NCI-H446 (cell line): ENCODE measurements at regions not wholly inside any gene's neighbourhood (a gene's known extent, or its start where the extent isn't known, plus 50 kb on each side); places are given as distances from the start of the nearest gene placed in this dataset.
"Not testable (repeated sequence)": the region's sequence is repeated elsewhere in the genome, so short reads cannot be mapped to it uniquely, and the experiment has no call there.

Experiments
- DNase-seq, 2 experiments: peaks; one replicate each; lab custom pipeline; 2025; lab: John Stamatoyannopoulos, UW

- peak; percentile 28 to 66 for DNase-seq
These were observed 905.4 kb downstream of the SLC16A7 start for GRCh38 chr12:60501124-60501729.

DNA sequence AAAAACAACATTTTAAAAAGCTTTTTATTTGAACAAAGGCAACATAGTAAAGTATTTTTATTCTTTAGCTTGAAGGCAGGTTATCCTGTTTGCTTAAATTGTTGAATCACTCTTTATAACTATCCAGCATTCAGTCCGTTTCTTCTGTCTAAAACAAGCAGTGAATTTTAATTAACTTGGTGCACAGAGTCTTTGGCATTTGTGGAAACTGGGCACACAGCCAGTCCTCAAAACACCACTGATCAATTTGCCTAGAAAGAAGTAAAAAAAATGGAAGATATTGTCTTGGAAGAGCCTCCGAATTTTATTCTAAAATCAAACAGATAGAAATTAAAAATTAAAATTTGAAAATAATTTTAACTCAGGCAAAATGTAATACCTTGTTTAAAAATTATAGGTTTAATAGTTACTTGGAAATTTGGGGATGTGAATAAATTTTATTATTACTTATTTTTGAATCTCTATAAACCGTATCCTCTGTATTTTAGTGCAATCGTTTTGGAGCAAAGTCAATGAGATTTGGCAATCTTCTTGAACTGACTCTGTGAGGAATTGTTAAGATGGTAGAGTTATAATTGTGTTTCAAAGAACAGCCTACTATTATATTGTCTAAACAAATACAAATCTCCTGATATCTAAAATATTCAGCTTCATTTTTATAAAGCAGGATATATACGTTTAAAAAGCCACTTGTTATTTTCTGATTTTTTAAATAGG is 927.0 kb downstream of the SLC16A7 start:
- DNase-seq: peak; percentile 38 to 47

DNA sequence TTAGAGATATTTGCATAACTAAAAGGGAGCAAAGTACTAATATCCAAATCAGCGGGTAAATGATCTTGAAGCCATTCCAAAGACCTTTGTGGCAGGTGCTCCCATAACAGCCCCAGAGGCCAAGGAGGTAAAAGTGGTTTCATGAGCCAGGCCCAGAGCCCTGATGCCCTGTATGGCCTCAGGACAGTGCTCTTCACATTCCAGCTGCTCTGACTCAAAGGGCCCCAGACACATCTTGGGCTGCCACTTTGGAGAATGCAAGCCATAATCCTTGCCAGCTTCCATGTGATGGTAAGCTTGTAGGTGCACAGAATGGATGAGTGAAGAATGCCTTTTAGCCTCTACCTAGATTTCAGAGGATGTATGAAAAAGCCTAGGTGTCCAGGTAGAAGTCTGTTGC is 933.4 kb downstream of the SLC16A7 start:
- no peak for DNase-seq

- no peak for DNase-seq
These were observed 933.9 kb downstream of the SLC16A7 start for GRCh38 chr12:60529723-60530122.

GRCh38 chr12:60535363-60535762 is 939.5 kb downstream of the SLC16A7 start:
- DNase-seq: no peak

- DNase-seq: no peak
These were observed 943.8 kb downstream of the SLC16A7 start for GRCh38 chr12:60539592-60539991.

DNA sequence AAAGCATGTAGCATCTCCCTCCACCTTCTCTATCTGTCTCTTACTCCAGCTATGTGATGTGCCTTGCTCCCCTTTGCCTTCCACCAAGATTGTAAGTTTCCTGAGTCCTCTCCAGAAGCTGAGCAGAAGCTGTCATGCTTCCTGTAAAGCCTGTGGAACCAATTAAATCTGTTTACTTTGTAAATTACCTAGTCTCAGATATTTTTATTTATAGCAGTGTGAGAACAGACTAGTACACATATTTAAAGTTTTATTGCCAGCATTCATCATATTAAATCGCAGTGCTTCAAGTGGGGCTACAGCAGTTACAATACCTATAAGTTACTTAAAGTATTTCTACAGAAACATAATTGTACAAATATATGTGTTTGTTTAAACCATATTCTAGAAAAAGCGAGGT is 973.1 kb downstream of the SLC16A7 start:
- no peak for DNase-seq

DNA sequence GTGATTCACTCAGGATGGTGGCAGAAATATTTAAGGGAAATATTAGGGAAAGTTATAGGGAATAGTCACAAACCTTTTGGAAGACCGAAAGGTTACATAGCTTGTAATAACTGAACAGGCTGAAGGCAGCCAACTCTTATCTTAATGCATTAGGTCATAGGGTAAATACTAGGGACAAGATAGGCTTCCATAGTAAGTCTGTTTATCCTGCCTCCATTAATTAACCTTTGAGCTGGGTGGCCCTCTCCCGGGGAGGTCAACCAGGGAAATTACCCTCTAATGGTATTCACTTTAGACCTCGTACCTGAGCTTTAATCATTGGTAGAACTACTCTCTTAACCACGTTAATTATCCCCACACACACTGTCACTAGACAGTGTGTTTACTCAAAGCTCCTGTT is 981.8 kb downstream of the SLC16A7 start:
- no peak for DNase-seq

GRCh38 chr12:60587664-60588063 is 991.8 kb downstream of the SLC16A7 start:
- not testable (repeated sequence) for DNase-seq

DNA sequence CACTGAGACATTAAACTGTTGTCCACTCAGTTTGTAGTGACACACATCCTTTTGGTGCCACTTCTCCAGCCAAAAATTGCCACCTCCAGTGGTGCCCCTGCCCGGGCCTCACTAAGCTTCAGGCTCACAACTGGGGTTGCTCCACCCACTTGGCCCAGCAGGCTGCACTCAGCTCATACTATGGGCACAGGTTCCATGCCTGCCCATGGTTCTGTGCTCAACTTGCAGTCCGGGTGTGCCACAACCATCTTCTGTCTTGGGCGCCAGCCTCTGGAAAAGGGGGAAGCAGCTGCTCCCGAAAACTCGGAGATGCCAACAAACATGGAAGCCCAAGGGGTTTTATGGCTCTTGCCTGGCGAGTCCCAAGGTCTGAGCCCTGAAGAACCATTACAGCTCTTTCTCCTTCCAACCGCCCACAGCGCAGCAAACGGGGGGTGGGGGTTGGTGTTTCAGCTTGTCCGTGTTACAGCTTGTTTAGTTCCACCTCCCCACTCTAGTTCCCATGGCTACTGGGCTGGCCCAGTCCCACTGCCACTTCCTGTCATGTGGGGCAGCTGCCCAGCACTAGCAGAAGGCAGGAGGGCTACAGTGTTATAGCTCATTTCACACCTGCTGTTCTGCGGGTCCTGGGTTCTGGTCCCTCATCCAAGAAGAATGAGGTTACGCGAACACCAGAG is 998.3 kb downstream of the SLC16A7 start:
- DNase-seq: no peak

- no peak for DNase-seq
These were observed 1006.8 kb downstream of the SLC16A7 start for GRCh38 chr12:60602601-60603000.

DNA sequence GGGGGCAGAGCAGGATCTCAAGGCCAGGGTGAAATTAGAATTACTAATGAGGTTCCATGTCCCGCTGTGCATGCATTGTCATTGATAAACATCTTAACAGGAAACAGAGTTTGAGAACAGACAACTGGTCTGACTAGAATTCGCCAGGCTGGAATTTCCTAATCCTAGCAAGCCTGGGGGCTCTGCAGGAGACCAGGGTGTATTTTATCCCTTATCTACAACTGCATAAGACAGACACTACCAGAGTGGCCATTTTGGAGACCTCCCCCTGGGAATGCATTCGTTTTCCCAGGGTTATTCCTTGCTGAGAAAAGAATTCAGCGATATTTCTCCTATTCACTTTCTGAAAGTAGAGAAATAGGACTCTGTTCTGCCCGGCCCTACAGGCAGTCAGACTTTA is 1007.6 kb downstream of the SLC16A7 start:
- not testable (repeated sequence) for DNase-seq

DNA sequence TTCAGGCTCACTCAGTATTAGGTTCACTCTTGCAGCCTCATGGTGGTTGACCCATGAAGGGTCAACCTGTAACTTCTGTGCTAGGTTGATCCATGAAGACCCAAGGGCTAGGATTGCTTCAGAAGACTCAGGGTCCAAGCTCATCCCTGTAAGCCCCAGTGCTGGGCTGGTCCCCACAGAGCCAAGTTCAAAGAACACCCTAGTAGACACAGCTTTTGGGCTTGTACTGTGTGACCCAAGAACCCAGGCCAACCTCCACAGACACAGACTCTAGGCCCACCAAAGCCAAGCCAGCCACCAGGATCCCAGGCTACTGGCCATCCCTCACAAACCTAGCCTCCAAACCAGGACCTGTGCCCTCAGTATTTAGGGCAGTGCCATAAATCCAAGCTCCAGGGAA is 1020.6 kb downstream of the SLC16A7 start:
- DNase-seq: no peak

DNA sequence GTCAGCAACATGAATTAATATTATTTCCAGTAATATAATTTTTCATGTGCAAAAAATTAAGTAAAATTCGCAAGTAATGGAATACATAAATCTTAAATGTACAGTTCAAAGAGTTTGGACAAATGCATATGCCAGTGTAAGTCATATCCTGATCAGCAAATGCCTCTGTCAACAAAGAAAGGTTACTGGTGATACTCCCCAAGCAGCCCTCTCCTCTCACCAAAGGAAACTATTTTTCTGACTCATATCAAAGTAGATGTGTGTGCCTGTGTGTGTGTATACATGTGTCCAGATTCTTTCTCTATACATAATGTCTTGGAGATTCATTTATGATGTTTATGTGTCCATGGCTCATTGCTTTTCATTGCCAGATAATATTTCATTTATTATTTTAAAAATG is 1035.0 kb downstream of the SLC16A7 start:
- no peak for DNase-seq

GRCh38 chr12:60644076-60644475 is 1048.2 kb downstream of the SLC16A7 start:
- no peak for DNase-seq

GRCh38 chr12:60666895-60667294 is 1071.1 kb downstream of the SLC16A7 start:
- no peak for DNase-seq

- DNase-seq: no peak
These were observed 1077.1 kb downstream of the SLC16A7 start for GRCh38 chr12:60672949-60673348.

DNA sequence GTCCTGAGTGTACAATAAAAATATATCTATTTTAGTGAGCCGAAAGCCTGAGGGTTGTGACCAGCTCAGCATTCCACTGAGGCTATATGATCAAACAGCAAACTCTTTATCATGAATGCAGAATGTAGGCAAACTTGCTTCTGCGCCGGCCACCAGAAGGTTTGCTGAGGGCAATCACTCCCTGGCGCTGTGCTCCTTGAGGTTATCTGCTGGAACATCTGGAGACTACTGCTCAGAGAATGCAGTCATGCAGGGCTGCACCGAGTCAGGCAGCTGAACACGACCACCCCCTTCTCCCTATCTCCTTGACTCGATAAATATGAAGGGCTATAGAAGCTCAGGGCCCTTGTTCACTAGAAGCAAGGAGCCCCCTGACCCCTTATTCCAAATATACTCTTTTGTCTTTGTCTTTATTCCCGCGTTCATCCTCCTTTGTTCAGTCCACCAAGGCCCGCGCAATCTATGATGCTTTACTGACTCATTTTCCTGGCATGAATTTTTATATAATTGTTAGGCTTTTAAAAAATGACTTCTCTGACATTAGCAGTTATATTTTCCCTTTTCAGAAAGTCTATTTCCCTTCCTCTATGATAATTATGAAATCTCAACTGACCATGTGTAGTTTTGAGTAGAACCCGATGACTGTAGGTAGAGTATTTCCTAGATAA is 1089.3 kb downstream of the SLC16A7 start:
- no peak for DNase-seq

DNA sequence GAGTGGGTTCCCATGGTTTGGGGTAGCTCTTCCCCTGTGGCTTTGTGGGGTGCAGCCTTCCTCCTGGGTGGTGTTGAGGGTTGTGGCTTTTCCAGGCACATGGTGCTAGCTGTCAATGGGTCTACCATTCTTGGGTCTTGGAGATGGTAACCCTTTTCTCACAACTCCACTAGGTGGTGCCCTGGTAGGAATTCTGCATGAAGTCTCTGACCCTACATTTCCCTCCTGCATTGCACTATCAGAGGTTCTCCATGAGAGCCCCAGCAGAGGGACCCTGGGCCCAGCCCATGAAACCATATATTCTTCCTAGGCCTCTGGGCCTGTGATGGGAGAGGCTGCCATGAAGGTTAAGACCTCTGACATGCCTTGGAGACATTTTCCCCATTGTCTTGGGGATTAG is 1093.3 kb downstream of the SLC16A7 start:
- DNase-seq: no peak

DNA sequence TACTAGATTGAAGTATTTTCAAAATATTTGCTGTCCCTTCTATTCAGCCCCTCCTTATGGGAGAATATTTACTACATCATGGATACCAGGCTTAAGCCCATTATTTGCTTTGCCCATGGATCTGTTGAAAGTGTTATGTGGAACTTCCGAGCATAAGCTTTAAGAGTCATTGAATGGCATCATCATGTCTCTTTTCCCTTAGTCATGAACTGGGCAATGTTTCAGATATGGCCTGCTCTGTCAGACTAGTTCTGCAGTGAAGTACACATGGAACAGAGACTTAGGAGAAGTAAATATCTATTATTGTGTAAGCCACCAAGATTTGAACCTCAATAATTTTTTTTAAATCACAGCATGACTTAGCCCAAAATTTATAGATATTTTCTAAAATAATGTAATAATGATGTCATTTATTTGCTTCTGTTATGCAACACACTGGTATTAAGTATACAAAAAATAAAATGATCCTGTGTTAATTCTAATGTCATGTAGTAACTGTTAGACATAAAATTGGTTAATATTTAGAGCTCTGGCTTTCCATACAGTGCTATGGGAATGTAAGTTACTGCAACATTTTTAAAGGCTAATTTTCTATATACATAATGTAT is 1097.3 kb downstream of the SLC16A7 start:
- no peak for DNase-seq

DNA sequence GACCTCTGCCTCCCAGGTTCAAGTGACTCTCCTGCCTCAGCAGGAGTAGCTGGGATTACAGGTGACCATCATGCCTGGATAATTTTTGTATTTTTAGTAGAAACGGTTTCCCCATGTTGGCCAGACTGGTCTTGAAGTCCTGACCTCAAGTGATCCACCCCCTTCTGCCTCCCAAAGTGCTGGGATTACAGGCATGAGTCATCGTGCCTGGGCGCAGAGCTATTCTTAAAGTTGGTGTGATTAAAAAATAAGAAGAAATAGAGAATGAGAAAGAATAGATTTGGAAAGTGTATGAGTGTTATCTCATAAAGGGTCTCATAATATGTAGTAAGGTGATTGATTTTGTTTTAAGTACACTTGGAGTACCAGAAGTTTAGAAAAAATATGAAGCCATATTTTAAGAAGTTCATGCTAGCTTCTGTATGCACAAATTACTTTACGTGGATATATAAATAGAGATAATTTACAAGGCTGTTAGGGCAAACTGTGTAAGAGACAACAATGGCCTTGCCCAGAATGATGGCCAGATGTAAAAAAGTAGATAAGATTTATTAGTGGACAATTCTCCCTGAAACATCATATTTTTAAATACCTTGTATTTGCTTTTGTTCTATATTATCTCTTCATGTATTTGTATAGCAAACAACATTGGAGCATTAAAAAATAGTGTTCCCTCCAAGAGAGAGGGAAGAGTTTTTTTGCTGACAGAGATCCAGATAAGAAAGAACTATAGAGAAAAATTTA is 1108.5 kb downstream of the SLC16A7 start:
- no peak for DNase-seq

DNA sequence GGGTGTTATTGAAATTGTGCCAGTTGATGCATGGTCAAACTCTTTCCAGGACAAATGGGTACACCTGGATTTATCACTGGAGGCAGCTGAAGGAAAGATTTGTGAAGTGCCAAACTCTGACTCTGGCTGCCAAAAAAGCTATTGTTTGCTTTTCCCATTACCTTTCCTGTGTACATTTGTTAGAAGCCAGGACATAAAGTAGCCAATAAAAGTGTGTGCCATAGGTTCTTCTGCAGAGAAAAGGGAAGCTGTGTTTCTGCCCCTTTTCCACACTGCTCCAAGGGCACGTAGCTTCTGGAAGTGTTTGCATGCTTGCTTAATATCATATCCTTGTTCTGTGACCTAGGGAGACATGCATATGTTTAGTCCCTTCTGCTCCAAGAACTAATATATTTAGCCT is 1114.4 kb downstream of the SLC16A7 start:
- DNase-seq: no peak
